Pancreas (tissue), 10 donors: ENCODE measurements at regions not wholly inside any gene's neighbourhood (a gene's known extent, or its start where the extent isn't known, plus 50 kb on each side); places are given as distances from the start of the nearest gene placed in this dataset.

Experiments used
- ATAC-seq, 4 donors: fragments of 200-7000 bp; cut with Tn5 transposase; one replicate each; pipeline versions ENCODE4 v1.8.0 to v1.9.1; 2020; ENCODE audit warnings: mild to moderate bottlenecking in 4 of 4, moderate library complexity in 4 of 4
- DNase-seq, 6 donors: peaks; one replicate each; pipeline ENCODE4 v3.0.0-alpha.2; 2020
- FAIRE-seq: peaks from 2 replicates; lab custom pipeline; 2012; peaks lifted over from hg19 to GRCh38; lab: Jason Lieb, UNC
- H3K27ac ChIP-seq, 4 donors: fragments of 200-600 bp; sonication (generic); 1 replicate in 3 of 4; 2 replicates in 1 of 4; pipeline versions ENCODE4 v1.5.0 to v1.8.0; 2020
- H3K27me3 ChIP-seq, 4 donors: fragments of 200-600 bp; one replicate each; pipeline ENCODE4 v1.8.0; 2021
- H3K36me3 ChIP-seq, 3 donors: fragments of 200-600 bp; sonication (generic) in 1 of 3; one replicate each; pipeline versions ENCODE4 v1.5.0 to v1.8.0; 2020 to 2021
- H3K4me1 ChIP-seq, 3 donors: fragments of 200-600 bp; one replicate each; pipeline ENCODE4 v1.8.0; 2021
- H3K4me3 ChIP-seq, 4 donors: fragments of 200-600 bp; sonication (generic) in 2 of 4; one replicate each; pipeline versions ENCODE4 v1.5.0 to v1.8.0; 2020 to 2021
- H3K9me3 ChIP-seq, 4 donors: fragments of 200-600 bp; one replicate each; pipeline ENCODE4 v1.8.0; 2021
- CTCF ChIP-seq, 4 donors: fragments of 200-600 bp; sonication (generic) in 3 of 4; IDR thresholded peaks; one replicate each; pipeline versions ENCODE4 v1.5.0 to v1.8.0; 2021; ENCODE audit warnings: antibody characterized with exemption in 4 of 4
- WGBS, 2 donors: extraction: QIAGEN DNeasy Blood & Tissue Kit; methylation state at CpG; one replicate each; pipeline ENCODE4 v1.1.7; 2013; 5-methylcytosine and 5-hydroxymethylcytosine counted together
- intact Hi-C, 3 donors: fragments of 100-400 bp; cut with DNase I; formaldehyde crosslinking; loops; one replicate each; pipeline versions ENCODE4 v1.11.1 to v1.14.2; 2022
- donor health status: healthy with polysubstance abuse.
- donor health status: DM: no; HTN: no; CAD: no; lungs with moderate emphysema.
- donor health status: DM: no; HTN: no; CAD: no.
- donor health status: control.
- donor health status: control.
- donor health status: Bipolar disorder and iron deficiency.
- donor health status: DM: yes; HTN: yes; CAD: no.
- donor health status: DM: no; HTN: no; CAD: no.
- donor health status: DM: no; HTN: no; CAD: no.
- donor health status: DM: yes; HTN: yes; CAD: no.

GRCh38 chr20:59471653-59472421 lies 132.5 kb upstream of the PHACTR3 start:
- TF ChIP-seq CTCF (IDR thresholded peaks at IDR 0.05): no peak
- no peaks in the 10 kb centered on the region for H3K27me3 ChIP-seq
- no peak for ATAC-seq
- no peaks in the 10 kb centered on the region for H3K9me3 ChIP-seq
- H3K4me3 ChIP-seq: no peak overlapping the region
- intact Hi-C loops: no loop called here
- no peaks in the 10 kb centered on the region for H3K4me1 ChIP-seq
- H3K27ac ChIP-seq: no peak overlapping the region
- no peak for DNase-seq
- FAIRE-seq: no peak
- H3K36me3 ChIP-seq: no peaks in the 10 kb centered on the region
- 56 to 59% methylated on average over 12 of the region's 12 CpGs for WGBS, 2 donors

- ATAC-seq (no peak), FAIRE-seq (no peak), DNase-seq (no peak)
- H3K9me3 ChIP-seq: no peaks in the 10 kb centered on the region
- no peak overlapping the region for H3K4me3 ChIP-seq
- H3K4me1 ChIP-seq: no peaks in the 10 kb centered on the region
- H3K36me3 ChIP-seq: no peaks in the 10 kb centered on the region
- TF ChIP-seq CTCF (IDR thresholded peaks at IDR 0.05): no peak
- intact Hi-C loops: no loop called here
- no peaks in the 10 kb centered on the region for H3K27me3 ChIP-seq
- no peak overlapping the region for H3K27ac ChIP-seq
- 36% methylated on average over 2 of the region's 2 CpGs for WGBS, 2 donors
Measured at GRCh38 chr20:59473742-59474141, 130.6 kb upstream of the PHACTR3 start.

GRCh38 chr20:59481067-59481466 lies 123.3 kb upstream of the PHACTR3 start:
- ATAC-seq (no peak), FAIRE-seq (no peak), DNase-seq (no peak)
- no peaks in the 10 kb centered on the region for H3K4me1 ChIP-seq
- intact Hi-C loops: no loop called here
- no peak overlapping the region for H3K4me3 ChIP-seq
- H3K9me3 ChIP-seq: no peaks in the 10 kb centered on the region
- H3K36me3 ChIP-seq: no peaks in the 10 kb centered on the region
- H3K27me3 ChIP-seq: peaks cover 0 to 8% (median 0%) of the 10 kb centered on the region in 4 donors
- no peak for TF ChIP-seq CTCF (IDR thresholded peaks at IDR 0.05)
- WGBS, 2 donors: 53 to 62% methylated on average over 10 of the region's 10 CpGs
- no peak overlapping the region for H3K27ac ChIP-seq

GRCh38 chr20:59481477-59482018 lies 122.8 kb upstream of the PHACTR3 start:
- no peak for ATAC-seq
- Histone ChIP-seq H3K4me3 (no peak overlapping the region), H3K27me3 (peaks cover 0 to 8% (median 0%) of the 10 kb centered on the region in 4 donors), H3K27ac (no peak overlapping the region), H3K9me3 (no peaks in the 10 kb centered on the region), H3K4me1 (no peaks in the 10 kb centered on the region), H3K36me3 (no peaks in the 10 kb centered on the region)
- TF ChIP-seq CTCF (IDR thresholded peaks at IDR 0.05): no peak
- intact Hi-C loops: no loop called here
- DNase-seq: no peak
- no peak for FAIRE-seq
- WGBS, 2 donors: 60 to 66% methylated on average over 10 of the region's 10 CpGs
